B cell (primary cell): ENCODE measurements at regions not wholly inside any gene's neighbourhood (a gene's known extent, or its start where the extent isn't known, plus 50 kb on each side); places are given as distances from the start of the nearest gene placed in this dataset.

Experiments used
- CTCF ChIP-seq: fragments of 200-600 bp; IDR thresholded peaks from one replicate; pipeline ENCODE4 v1.8.0; 2022; ENCODE audit warnings: antibody characterized with exemption, mild to moderate bottlenecking
- EZH2 ChIP-seq: IDR thresholded peaks from 2 replicates; pipeline ENCODE4 v1.6.1; 2012; ENCODE audit warnings: borderline replicate concordance, low read depth, mild to moderate bottlenecking, moderate library complexity, low read length; ENCODE audit not compliant: insufficient read depth, poor library complexity, severe bottlenecking

- no peak for TF ChIP-seq CTCF
- TF ChIP-seq EZH2, result no peak
Observed at GRCh38 chr3:1855841-1856240, 242.8 kb upstream of the CNTN4 start.
